ENCODE measurements at regions not wholly inside any gene's neighbourhood (a gene's known extent, or its start where the extent isn't known, plus 50 kb on each side); places are given as distances from the start of the nearest gene placed in this dataset.

DNA sequence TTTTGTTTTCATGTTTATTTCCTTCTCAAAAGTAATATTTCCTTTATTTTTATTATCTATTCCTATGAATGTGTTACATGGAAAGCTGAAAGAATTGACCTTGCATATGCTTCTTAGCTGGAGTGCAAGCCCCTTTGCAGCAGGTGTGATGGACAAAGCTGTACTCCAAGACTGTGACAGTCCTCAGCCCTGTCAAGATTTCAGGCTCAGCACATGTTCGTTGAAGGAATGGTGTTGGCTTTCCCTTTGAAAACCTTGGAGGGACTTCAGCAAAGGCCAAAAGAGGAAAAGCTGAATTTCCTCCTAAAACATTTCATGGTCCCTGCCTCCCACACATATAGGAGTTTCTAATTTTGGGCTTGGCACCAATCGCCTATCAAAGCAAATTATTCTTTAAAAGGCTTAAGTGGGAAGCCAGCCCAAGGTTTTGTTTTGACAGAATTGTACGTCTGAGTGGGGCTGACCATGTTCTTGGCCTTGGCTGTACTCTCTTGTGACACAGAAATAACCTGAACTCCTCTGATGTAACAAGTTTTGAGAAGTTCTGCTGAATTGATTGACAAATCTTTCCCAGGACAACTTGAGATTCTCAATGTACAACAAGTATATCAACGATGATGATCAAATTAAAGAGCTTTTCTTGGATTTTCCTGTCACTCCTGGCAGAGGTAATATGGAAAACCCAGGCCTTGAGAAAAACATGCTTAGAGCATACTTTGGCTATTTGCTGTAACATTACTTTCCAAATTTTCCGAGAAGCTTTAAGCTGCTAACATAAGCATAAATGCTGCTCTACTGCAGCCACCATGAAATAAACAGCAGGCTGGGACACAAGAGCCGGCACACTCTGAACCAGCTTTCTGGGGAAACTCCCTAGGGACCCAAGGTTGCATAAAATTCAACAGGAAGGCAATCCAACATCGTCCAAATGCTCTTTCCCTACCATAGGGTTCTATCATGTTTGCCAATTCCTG, 135.7 kb upstream of the ZNF648 start:
- DNase-seq (ENCODE audit: low read depth in 1 of 2, low spot score in 1 of 2) = no peak

DNA sequence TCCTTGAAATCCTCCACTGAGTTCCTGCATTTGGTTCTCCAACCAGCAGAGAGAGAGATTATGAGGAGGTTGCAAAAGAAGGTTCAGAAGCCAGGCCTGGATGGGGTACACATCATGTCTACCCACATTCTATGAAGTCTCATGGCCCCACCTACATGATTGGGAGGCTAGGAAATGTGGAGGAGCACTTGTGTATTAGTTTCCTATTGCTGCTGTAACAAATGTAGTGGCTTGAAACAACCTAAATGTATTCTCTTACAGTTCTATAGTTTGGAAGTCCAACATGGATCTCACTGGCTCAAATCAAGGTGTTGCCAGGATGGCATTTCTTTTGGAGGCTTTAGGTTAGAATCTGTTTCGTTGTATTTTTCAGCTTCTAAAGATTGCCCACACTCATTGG, 134.2 kb upstream of the ZNF648 start:
- no peak for DNase-seq (ENCODE audit: low read depth in 1 of 2, low spot score in 1 of 2)

DNA sequence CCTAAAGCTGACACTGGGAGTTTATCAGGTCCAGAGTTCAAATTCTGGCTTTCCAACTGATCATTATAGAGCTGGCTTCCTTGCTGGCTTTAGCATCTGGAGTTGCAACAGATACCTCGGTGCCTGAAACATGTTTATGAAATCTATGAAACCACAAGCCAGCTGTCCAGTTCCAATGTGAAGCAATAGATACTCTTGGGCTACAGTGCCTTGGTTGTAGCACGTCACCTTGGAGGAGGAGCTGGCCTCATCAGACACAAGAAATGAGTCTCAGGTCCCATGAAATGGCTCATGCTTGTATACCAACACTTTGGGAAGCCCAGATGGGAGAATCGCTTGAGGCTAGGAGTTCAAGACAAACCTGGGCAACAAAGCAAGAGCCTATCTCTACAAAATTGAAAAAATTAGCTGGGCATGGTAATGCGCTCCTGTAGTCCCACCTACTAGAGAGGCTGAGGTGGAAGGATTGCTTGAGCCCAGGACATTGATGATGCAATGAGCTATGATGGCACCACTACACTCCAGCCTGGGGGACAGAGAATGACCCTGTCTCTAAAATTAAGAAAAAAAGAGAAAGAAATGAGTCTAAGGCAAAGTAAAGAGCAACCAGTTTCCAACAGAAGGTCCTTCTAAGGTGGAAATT, 132.5 kb upstream of the ZNF648 start:
- no peak for DNase-seq (ENCODE audit: low read depth in 1 of 2, low spot score in 1 of 2)

GRCh38 chr1:182192966-182193365, 131.5 kb upstream of the ZNF648 start:
- no peak for DNase-seq (ENCODE audit: low read depth in 1 of 2, low spot score in 1 of 2)

- DNase-seq (ENCODE audit: low read depth in 1 of 2, low spot score in 1 of 2) = no peak
Observed at GRCh38 chr1:182192215-182192614, 130.7 kb upstream of the ZNF648 start.

DNA sequence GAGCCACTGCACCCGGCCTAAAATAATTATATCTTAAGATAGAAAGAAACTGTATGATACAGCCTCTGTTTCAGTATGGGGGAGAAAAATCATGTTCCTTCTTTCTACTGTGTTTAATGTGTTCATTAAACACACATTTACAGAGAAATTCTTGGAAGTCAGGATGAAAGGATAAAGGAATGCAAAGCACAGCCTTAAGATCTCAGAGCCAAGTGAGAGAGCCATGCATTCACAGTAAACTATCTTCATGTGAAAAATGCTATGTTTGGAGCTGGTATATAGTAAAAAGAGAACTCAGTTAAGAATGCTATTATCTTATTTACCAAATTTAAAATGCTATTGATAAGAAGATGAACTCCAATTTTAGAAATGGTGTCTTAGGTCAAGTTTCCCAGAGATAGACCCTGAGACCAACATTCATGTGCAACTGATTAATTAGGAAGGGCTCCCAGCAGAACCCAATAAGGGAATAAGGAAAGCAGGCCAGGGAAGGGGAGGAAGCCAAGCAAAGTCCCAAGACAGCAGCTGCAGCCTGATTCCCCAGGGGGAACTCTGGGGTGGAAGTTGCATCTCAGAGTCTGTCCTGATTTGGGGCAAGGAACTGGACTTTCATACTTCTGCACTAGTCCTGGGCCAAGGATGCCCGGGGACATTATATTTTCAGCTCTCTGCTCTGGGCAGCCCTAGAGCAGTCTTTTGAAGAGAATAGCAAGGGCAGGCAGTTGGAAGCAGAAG, 130.0 kb upstream of the ZNF648 start:
- no peak for DNase-seq (ENCODE audit: low read depth in 1 of 2, low spot score in 1 of 2)

GRCh38 chr1:182189535-182190066, 128.1 kb upstream of the ZNF648 start:
- no peak for DNase-seq (ENCODE audit: low read depth in 1 of 2, low spot score in 1 of 2)

DNA sequence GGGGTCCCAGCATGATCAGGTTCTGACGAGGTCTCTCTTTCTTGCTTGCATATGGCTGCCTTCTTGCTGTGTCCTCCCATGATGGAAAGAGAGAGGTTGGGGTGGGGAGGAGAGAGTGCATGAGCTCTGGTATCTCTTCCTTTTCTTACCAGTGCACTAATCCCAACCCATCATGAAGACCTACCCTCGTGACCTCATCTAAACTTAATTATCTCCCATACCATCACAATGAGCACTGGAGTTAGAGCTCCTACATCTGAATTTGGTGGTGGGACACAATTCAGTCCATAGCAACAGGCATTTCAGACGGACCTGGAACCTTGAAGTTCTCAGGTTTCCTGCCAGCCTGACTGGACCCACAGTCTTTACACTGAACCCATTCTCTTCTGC, 125.2 kb upstream of the ZNF648 start:
- DNase-seq (ENCODE audit: low read depth in 1 of 2, low spot score in 1 of 2) = no peak

- DNase-seq (ENCODE audit: low read depth in 1 of 2, low spot score in 1 of 2) = no peak
Observed at GRCh38 chr1:182185842-182186756, 124.6 kb upstream of the ZNF648 start.

- no peak for DNase-seq (ENCODE audit: low read depth in 1 of 2, low spot score in 1 of 2)
Observed at GRCh38 chr1:182185136-182185535, 123.6 kb upstream of the ZNF648 start.

GRCh38 chr1:182183606-182184005, 122.1 kb upstream of the ZNF648 start:
- no peak for DNase-seq (ENCODE audit: low read depth in 1 of 2, low spot score in 1 of 2)

- DNase-seq (ENCODE audit: low read depth in 1 of 2, low spot score in 1 of 2) = no peak
Observed at GRCh38 chr1:182182311-182182710, 120.8 kb upstream of the ZNF648 start.

- DNase-seq (ENCODE audit: low read depth in 1 of 2, low spot score in 1 of 2) = no peak
Observed at GRCh38 chr1:182181167-182181572, 119.7 kb upstream of the ZNF648 start.

DNA sequence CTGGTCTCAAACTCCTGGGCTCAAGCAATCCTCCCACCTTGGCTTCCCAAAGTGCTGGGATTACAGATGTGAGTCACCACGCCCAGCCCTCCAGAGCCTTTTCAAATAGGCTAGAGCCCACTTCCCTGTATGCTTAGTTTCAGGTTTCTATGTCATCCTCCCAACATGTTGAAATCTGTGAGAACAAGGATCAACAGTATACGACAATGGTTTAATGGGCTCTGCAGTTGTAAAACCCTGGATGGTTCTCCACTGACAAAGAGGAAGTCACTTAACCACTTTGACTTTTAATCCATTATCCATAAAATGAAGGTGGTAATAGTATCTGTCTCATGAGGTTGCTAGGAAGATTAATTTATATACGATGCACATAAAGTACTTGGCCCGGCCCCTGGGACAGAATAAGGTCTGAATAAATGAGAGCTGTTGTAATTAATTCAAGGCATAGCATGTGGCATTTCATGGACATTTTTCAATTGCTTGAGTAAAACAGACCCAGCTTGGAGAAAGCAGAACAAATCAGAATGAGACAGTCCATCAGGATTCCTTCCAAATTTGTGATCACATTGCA, 113.9 kb upstream of the ZNF648 start:
- DNase-seq (ENCODE audit: low read depth in 1 of 2, low spot score in 1 of 2) = no peak

DNA sequence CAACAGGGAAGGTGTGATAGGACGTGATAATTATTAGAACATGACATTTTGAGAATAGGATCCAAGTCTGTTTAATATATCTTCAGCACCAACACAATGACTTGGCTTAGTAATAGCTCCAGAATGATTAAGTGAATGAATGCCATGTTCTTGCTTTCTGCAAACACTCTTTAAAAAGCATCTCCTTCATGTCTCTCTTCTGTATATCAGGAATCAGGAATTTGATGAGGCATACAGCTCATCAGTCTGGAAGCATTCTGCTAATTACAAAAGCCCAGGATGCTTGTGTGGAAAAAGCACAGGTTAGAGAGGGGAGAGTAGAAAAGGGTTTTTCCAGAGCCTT, 113.0 kb upstream of the ZNF648 start:
- no peak for DNase-seq (ENCODE audit: low read depth in 1 of 2, low spot score in 1 of 2)

- no peak for DNase-seq (ENCODE audit: low read depth in 1 of 2, low spot score in 1 of 2)
Observed at GRCh38 chr1:182173808-182174512, 112.4 kb upstream of the ZNF648 start.

DNA sequence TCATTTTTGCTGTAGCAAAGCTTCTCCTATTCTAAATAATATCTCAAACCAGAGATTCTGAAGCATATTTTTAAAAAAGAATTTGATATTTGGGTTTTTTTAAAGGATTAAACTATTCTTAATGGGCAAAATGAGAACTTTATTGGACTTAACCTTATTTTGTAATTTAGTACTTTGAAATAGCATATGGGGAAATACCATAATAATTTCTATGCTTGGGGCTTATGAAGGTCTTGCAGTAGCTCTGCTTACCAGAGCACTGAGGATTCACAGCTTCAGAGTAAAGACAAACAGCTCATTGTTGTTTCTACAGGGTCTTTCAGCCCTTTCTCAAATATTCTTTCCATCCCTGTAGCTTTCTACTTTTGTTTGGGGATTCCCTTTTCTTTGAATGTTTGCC, 111.2 kb upstream of the ZNF648 start:
- DNase-seq (ENCODE audit: low read depth in 1 of 2, low spot score in 1 of 2) = no peak

DNA sequence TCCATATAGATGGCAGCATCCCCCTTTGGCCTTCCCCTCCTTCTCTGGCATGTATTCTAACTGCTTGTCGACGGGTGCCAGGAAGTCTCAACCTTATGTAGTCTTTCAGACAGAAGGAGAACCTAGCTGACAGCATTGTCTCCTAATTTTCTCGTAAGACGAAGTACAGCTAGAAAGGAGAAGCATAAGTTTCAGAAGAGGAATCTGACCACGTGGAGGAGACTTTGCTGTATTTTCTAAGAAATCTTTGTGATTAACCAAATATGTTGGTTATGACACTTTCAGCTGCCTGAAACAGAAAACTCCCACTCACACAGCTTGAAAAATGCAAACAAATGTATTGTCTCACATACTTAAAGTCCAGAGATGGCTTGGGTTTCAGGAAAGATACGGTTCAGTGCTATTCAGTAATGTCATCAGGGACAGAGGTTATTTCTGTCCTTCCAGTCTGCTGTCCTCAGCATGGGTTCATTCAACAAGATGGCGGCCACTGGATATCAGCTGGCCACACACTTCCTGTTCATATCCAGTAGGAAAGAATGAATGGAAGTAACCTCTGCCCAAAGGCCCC, 109.5 kb upstream of the ZNF648 start:
- DNase-seq (ENCODE audit: low read depth in 1 of 2, low spot score in 1 of 2) = no peak

GRCh38 chr1:182169203-182169602, 107.7 kb upstream of the ZNF648 start:
- DNase-seq (ENCODE audit: low read depth in 1 of 2, low spot score in 1 of 2) = no peak
